GM19455 (cell line): ENCODE measurements at regions not wholly inside any gene's neighbourhood (a gene's known extent, or its start where the extent isn't known, plus 50 kb on each side); places are given as distances from the start of the nearest gene placed in this dataset.
"Not testable (repeated sequence)": the region's sequence is repeated elsewhere in the genome, so short reads cannot be mapped to it uniquely, and the experiment has no call there.

Source experiments
- ATAC-seq: cut with Tn5 transposase; IDR thresholded peaks from one replicate; pipeline ENCODE4 v1.9.1; 2021; ENCODE audit not compliant: unreplicated experiment

DNA sequence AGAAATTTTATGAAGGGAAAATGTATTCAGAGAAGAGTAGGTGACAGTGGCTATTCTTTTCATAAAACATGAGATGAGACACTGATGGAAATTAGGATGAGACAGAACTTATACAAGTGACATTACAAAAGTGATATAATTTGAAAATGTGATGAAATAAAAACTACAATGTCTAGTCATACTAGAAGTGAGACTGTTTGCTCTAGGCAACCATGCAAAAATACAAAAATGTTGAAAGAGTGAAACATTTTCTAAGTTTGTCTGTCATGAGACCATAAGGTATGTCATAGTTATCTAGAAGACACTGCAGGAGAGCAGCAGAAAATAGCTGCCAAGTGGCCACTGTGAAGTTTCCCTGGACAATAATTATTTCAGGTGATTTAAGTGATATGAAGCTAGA lies 459.5 kb downstream of the DIPK2A start:
- peak; percentile 58 for ATAC-seq

DNA sequence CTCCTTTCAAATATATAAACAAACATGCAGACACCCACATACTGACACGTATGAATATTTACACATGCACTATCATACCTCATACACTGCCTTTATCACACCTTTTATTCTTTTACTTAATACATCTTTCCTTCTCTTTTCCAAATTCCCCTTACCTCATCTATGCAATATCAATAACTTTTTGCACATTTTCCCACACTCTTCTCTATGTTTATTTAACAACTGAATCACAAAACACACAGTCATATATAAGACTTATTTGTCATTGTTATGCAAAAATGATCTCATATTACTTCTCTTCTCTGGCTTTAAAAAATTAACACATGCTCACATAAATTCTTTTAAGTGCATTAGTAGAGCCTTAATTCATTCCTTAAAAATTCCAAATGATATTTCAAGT lies 461.4 kb downstream of the DIPK2A start:
- no peak for ATAC-seq

DNA sequence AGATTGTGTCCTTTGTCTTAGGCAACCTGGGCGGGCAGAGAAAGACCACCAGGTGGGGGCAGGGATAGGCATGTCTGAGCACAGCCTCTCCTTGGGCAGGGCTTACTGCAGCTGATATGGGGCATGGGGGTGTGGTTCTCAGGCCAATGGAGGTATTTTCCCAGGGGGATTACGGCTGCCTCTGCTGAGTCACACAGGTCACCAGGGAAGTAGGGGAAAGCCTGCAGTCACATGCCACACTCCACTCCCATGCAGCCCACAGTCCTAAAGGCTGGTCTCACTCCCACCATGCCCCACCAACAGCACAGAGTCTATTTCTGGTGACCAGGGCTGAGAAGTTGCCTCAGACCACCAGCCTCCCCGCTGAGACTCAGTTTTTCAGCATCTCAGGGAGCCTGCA lies 466.4 kb downstream of the DIPK2A start:
- ATAC-seq, result no peak

DNA sequence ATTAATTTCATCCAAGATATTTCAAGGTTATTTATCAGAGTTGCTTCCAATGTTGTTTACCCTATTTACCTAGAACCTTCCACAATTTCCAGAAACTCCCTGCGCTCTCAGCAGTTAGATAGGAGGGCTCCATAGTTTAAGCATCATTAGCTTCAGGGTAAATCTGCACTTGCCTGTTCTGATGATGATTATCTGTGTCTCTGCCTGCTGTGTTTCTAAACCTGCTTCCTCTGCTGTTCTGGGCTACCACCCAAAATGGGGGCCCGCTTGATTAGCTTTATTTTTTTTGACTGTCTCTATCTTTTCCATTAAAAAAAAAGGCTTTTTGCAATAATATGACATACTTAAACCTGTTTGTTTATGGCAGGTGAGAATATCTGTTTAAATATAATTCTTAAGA lies 472.4 kb downstream of the DIPK2A start:
- no peak for ATAC-seq

DNA sequence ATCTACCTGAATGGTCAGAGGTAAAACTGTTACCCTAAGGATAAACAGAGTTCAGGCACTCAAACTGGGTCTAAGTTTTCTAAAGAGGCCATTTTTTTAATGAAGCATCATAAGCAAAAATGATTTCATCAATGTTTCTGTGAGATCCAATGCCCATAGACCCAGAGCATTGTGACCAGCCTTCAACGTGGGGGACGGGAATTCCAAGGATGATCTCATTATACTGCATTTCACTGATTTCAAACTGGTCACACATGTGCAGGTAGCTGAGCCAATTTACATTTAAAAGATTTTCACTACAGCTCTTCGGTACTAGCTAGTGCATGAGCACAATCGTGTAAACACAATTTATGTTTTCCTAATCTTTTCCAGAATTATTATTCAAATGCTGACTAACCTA lies 472.9 kb downstream of the DIPK2A start:
- no peak for ATAC-seq

DNA sequence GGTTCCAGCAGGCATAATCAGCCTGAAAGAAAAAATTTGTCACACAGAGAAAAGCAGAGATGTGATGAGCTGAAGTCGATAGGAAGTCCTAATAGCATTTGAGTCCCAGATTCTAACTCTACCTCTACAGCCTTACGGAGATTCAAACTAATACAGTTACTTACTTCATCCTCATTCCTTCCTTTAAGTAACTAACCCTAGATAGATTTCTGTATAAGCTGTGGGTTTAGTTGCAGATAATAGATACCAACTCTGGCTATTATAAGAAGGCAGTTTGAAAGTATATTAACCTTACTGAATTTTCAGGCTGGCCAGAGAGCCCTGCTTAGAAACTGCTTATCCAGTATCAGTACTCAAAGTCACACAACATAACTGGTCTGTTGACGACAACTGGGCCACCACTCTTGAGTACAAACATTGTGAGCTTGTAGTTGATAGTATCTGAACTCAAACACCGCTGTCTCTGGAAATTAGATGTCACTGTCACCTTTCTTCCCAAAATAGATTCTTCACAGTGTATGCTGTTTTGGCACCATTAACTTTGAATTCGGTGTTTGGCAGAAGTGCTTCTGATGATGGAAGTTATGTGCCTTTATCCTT lies 484.3 kb downstream of the DIPK2A start:
- no peak for ATAC-seq

DNA sequence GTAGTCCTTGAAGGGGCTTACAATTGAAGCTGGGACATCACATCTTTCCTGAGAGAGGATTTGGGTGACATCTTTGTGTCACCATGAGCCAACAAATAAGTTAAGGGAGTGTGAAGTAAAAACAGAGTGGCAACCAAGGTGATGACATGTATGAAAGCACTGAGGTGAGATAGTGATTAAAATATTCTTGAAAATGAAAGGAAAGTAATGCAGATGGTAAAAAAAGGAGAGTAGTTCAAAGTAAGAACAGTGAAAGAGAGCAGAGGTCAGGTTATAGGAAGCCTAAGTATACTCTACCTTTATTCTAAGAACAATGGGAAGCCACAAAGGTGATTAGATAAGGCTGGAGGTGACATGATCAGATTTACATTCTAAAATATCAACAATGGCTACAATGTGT lies 486.1 kb downstream of the DIPK2A start:
- ATAC-seq, result no peak

DNA sequence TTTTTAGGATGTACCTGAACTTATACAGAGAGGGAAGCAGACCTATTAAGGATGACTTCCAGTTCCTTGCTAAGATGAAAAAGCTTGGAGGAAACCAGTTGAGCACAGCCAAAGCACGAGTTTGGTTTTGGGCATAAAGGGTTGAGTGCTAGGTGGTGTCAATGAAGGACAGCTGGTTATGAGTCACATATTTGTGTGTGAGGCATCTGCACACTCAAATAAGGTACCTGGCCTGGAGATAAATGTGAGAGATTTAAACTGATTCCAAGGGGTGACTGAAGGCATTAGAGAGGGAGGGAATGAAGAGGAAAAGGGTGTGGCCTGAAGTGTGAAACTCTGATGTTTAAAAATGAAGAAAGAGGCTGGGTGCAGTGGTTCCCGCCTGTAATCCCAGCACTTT lies 486.7 kb downstream of the DIPK2A start:
- ATAC-seq, result no peak

DNA sequence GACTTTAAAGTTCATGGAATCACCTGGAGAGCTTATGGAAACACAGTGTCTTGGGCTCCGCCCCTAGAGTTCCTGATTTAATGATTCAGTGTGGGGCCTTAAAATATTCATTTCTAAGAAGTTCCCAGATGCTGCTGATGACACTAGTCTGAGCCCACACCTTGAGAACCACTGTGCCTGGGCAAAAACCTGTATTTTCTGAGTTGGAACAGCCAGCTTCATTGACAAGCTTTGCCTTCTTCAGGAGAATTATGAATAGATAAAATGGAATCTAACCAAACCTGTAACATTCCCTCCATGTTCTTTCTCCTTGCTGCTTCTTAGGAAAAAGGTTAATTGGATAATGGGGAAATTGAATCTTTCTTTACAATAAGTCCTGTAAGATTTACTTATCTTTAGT lies 490.7 kb downstream of the DIPK2A start:
- no peak for ATAC-seq

DNA sequence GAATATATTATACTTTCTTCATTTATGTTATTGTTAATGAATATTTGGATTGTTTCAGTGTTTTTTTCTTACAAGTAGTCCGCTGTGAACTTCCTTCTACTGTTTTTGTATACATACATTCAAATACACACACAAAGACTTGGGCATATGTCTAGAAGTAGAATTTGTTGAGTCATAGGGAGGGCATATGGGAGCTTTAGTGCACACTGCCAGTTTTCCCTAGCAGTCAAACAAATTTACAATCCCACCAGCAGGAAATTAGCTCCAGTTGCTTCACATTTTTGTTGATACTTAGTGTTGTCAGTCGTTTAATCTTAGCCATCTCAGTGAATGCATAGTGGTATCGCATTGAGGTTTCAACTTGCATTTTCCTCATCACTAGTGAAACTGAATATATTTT lies 492.3 kb downstream of the DIPK2A start:
- ATAC-seq, result no peak

DNA sequence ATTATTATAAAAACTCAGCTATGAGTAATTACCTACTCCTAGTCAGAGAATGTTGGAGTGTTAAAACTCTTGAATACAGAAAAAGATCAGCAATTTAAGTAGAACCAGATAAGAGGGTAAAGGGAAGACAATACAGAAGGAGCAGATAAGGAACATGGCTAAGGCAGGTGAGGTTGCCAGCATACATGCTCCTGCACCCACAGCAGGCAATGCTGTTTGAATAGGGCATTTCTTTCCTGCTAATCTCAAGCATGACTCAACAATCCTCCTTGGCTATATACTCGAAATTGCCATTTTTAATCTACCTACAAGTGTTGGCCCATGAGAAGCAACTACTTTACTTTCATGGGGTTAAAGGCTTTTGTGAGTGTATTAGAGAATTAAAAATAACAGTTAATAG lies 494.5 kb downstream of the DIPK2A start:
- ATAC-seq, result no peak

DNA sequence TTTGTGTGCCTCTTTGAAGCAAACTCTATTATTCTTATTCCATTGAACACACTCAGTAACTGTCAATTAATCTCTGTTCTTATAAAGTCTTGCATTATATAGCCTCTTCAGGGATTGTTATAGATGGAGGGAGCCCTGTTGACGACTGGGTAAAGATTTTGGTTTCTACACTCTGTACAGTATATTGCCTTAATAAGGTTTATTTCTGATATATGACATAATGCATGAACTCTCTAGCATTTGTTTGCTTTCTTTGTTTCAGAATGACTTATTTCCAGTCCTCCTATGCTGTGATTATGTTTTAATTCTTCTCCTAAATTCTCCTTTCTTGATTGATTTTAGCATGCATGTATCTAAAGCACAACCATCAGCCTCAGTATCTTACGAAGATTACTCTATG lies 494.9 kb downstream of the DIPK2A start:
- ATAC-seq, result no peak

DNA sequence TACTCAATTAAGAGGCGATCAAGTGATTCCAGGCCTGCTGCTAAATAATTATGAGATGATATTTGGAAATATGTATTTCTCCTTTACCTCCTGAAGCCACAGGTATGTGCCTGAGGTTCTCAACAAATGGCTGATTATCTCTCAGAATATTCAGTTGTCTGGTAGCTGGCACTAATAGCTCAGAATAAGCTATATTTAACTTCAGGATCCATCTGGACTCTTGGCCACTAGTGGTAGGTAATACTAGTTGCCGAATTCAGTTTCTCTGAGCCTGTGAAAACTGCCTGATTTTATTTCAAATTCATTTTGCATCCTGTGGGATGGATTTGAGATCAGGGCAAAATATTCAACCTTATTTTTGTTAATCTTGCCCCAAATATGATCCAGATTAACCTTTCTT lies 499.0 kb downstream of the DIPK2A start:
- no peak for ATAC-seq

DNA sequence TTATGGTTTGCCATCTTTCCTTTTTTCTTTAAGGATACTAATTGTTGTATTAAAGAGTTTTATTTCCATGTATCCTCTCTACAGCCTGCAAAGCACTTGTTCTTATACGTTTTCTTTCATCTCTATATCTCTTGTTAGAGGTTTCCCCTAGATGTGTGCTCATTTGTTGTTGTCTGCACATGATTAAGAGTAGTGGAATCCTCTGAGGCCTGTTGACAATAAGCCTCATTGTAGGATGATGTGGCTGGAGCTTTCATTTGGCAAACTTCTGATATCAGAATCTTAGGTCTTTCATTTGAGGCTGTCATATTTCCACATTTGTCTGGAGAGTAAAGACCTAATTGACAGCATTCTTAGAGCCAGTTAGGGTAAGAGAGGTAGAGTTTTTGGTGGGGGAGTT lies 506.0 kb downstream of the DIPK2A start:
- no peak for ATAC-seq

DNA sequence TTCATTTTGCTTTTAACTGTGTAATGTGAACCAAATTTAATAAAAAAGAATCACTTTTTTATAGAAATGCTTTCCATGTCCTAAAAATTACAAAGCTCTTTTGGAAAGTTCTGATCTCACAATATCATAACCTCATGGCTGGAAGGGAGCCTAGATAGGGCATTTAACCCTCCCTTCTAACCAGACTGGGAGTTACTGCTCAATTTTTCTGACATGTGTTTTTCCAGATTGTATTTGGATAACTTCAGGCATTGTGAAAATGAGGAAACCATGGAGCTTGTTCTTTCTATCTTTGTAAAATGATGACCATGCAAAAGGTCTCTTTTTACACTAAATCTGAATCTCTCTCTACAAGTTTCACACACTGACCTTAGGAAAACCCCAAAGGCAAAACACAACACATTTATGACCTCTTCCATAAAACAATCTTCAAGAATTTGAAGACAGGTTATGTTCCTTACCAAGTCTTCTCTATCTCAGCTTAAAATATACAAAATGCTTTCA lies 508.8 kb downstream of the DIPK2A start:
- ATAC-seq, result no peak

DNA sequence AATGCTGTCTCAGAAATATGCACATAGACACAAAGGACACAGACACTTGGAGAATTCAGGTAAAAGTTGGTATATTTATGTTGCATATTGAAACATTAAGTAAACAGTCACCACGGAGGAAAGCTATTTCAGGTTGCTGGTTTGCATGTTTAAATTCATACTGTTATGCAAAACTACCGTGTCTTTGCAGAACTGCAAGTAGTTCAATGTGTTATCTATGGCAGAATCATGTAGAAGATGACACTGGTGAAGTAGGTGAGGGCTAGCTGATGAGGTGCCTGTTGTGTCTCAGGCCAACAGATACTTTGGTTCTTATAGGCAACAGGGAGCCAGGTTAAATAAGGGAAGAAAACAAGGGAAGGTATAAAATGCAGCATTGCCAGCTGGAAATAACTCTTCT lies 511.3 kb downstream of the DIPK2A start:
- no peak for ATAC-seq

DNA sequence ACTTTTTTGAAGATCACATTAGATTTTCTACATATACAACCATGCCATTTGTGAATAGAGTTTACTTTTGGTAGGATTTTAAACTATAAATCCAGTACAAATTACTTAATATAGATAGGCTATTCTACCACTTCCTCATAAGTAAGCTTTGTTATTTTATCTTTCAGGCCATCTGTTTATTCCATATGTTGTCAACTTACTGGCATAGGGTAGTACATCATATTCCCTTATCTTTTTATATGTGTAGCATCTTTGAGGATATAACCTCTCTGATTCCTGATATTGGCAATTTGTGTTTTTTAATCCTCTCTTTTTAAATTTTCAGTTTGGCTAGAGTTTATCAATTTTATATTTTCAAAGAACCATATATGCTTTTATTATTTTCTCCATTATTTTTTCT lies 515.4 kb downstream of the DIPK2A start:
- ATAC-seq, result no peak

DNA sequence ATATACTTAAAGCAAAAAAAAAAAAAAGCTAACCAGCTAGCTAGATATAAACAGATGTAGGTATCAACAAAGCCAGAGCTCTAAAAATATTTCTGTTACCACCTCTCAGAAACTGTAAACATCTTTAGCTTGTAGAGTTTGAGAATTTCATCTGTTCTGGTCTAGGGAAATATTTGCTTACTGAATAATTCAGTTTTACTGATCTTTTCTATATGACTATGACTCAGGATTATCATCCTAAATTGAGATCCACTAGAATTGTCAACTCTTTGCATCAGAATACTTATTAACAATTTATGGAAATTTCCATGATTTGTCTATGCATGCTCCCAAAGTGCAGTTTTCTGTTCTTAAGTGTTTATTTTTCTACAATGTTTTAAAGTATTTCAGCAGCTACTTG lies 517.3 kb downstream of the DIPK2A start:
- ATAC-seq, result no peak

DNA sequence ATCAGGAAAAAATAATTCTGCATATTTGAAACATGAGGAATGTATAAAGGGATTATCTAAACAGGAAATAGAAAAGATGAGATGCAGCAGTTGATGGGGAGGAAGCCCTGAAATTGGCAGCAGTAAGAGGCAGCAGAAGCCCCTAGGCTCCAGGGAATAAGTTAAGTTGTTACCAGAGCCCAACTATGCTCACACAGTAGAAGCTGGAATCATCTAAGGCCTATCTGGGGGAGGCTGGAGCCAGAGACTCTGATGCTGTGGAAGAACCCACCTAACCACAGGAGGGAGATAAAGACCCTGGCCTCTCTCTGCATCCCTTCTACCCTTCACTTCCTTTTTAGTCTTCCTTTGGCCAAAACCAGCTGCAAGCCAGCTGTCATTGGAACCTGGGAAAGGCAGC lies 519.7 kb downstream of the DIPK2A start:
- ATAC-seq, result no peak

DNA sequence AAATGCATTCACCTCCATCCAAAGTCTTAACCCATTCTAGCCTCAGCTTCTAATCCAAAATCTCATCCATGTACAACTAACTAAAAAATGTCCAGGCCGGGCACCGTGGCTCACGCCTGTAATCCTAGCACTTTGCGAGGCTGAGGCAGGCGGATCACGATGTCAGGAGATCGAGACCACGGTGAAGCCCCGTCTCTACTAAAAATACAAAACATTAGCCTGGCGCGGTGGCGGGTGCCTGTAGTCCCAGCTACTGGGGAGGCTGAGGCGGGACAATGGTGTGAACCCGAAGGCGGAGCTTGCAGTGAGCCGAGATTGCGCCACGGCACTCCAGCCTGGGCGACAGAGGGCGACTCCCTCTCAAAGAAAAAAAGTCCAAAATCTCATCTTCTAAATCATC lies 523.0 kb downstream of the DIPK2A start:
- not testable (repeated sequence) for ATAC-seq

DNA sequence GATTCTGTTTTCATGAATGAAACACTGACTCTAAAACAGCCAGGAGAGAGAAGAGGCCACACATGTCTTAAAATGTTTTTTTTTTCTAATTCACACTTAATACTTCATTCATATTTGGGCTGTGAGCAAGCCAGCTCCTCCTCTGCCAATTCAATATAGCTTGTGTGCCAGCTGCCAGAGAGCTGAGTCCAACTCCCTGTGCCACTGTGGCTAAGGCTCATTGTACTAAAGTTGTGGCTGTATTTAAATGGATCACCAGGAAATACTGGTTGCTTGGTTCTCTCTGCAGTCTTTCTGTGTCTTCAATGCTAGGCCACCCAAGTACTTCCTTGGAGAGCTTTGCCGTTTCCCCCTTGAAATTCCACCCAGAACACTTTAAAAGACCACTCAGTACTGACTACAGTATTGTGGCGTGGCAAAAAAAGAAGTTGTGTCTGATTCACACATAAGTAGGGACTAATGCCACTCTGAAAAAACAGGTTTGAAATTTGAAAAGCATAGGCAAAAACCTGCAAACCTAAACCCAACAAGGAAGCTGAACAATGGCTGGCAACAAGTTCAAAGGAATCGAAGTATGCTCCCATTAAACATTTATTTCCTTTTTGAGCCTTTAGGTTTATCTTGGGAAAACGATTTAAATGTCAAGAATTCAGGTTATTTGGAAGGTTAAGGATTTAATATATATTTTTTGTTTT lies 524.7 kb downstream of the DIPK2A start:
- no peak for ATAC-seq

DNA sequence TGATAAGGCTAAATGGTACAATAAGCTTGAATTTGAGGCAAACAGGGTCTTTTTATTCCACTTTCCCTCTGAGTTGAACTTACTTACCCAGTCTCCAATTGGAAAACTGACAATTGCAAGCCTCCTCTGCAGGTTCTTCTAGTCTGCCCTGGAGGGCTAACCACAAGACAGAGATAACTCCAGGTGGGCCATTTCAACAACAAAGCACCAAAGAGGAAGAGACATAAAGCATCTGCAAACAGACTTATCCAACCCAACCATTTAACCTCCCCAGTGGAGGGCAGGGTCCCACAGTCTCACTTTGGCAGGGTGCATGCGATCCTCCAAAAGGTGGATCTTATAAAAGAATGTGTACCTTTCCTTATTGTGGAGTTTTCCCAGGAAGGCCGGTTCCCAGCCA lies 525.8 kb downstream of the DIPK2A start:
- ATAC-seq, result no peak
